AG04450 (cell line): ENCODE measurements at regions not wholly inside any gene's neighbourhood (a gene's known extent, or its start where the extent isn't known, plus 50 kb on each side); places are given as distances from the start of the nearest gene placed in this dataset.

Experiments
- CTCF ChIA-PET: fragments of 300-600, 350-600 bp; formaldehyde crosslinking; extraction: SDS; loops from one replicate; lab custom pipeline; 2022; ENCODE audit warnings: antibody characterized with exemption, inconsistent platforms; lab: Charles Lee
- POLR2A ChIA-PET: fragments of 350-600 bp; formaldehyde crosslinking; extraction: SDS; loops from one replicate; lab custom pipeline; 2021; ENCODE audit warnings: antibody characterized with exemption, inconsistent platforms; lab: Yijun Ruan, JAX
- DNase-seq: peaks from one replicate; pipeline ENCODE4 v3.0.0-alpha.2; 2011; ENCODE audit warnings: low read depth, low spot score
- H3K27ac ChIP-seq: one replicate; pipeline ENCODE4 v1.5.1; 2012; ENCODE audit warnings: low read depth, low read length, control low read depth
- H3K27me3 ChIP-seq: one replicate; pipeline ENCODE4 v1.6.0; 2012; ENCODE audit warnings: low read length; ENCODE audit not compliant: control insufficient read depth, insufficient read depth
- H3K4me3 ChIP-seq: 2 replicates; pipeline ENCODE4 v1.5.1; 2011; ENCODE audit warnings: mild to moderate bottlenecking, low read depth, low read length, control low read depth
- H3K9me3 ChIP-seq: 2 replicates; pipeline ENCODE4 v1.5.1; 2012; ENCODE audit warnings: low read length; ENCODE audit not compliant: control insufficient read depth, insufficient read depth
- CTCF ChIP-seq: IDR thresholded peaks from 2 replicates; pipeline ENCODE4 v1.5.1; 2011; ENCODE audit warnings: low read depth, low read length, control low read depth, inconsistent platforms

- POLR2A ChIA-PET: interaction anchor here (0.6 to 0.8 kb wide), 2 partner anchors 10 to 356 kb away, joined by 3 to 10 read pairs; no protein-coding TSS in a partner anchor
- DNase-seq: no peak
- no peak overlapping the region for H3K27ac ChIP-seq
- CTCF ChIA-PET: interaction anchor here (1.1 kb wide), 1 partner anchor 932 kb away, joined by 3 read pairs; no protein-coding TSS in a partner anchor
- H3K9me3 ChIP-seq: no peaks in the 10 kb centered on the region
- H3K4me3 ChIP-seq: no peak overlapping the region
- no peak for TF ChIP-seq CTCF
- no peaks in the 10 kb centered on the region for H3K27me3 ChIP-seq
These were observed 263.1 kb upstream of the RGMB start for GRCh38 chr5:98510143-98510985.

- Histone ChIP-seq H3K27ac (no peak overlapping the region), H3K4me3 (no peak overlapping the region), H3K27me3 (no peaks in the 10 kb centered on the region), H3K9me3 (no peaks in the 10 kb centered on the region)
- no peak for TF ChIP-seq CTCF
- CTCF ChIA-PET: no interaction called here
- no peak for DNase-seq
- POLR2A ChIA-PET: no interaction called here
These were observed 260.1 kb upstream of the RGMB start for GRCh38 chr5:98513380-98513779.

- H3K4me3 ChIP-seq: no peak overlapping the region
- POLR2A ChIA-PET: no interaction called here
- H3K27me3 ChIP-seq: no peaks in the 10 kb centered on the region
- TF ChIP-seq CTCF: no peak
- no peak overlapping the region for H3K27ac ChIP-seq
- H3K9me3 ChIP-seq: no peaks in the 10 kb centered on the region
- CTCF ChIA-PET: no interaction called here
- no peak for DNase-seq
These were observed 259.2 kb upstream of the RGMB start for GRCh38 chr5:98514215-98514614.

- CTCF ChIA-PET: interaction anchor here (0.7 to 0.8 kb wide), 2 partner anchors 195 to 1286 kb away, joined by 3 read pairs; no protein-coding TSS in a partner anchor
- TF ChIP-seq CTCF: no peak
These were observed 256.8 kb upstream of the RGMB start for GRCh38 chr5:98516701-98517100.

GRCh38 chr5:98517560-98518366 is 255.7 kb upstream of the RGMB start:
- no peak overlapping the region for H3K27ac ChIP-seq
- no peak overlapping the region for H3K4me3 ChIP-seq
- ChIA-PET POLR2A (no interaction called here), CTCF (interaction anchor here (1.0 kb wide), 1 partner anchor 251 kb away, joined by 3 read pairs; no protein-coding TSS in a partner anchor)
- H3K9me3 ChIP-seq: no peaks in the 10 kb centered on the region
- H3K27me3 ChIP-seq: no peaks in the 10 kb centered on the region
- no peak for DNase-seq
- no peak for TF ChIP-seq CTCF

More at GRCh38 chr5:98516701-98517100, 256.8 kb upstream of the RGMB start:
- H3K9me3 ChIP-seq: no peaks in the 10 kb centered on the region
- no peak overlapping the region for H3K4me3 ChIP-seq
- no peak overlapping the region for H3K27ac ChIP-seq
- POLR2A ChIA-PET: no interaction called here
- no peak for DNase-seq
- no peaks in the 10 kb centered on the region for H3K27me3 ChIP-seq
